DOHH2 (cell line): ENCODE measurements at regions not wholly inside any gene's neighbourhood (a gene's known extent, or its start where the extent isn't known, plus 50 kb on each side); places are given as distances from the start of the nearest gene placed in this dataset.

ENCODE experiments used
- EZH2phosphoT487 ChIP-seq: fragments of 200-600 bp; sonication (generic); IDR thresholded peaks from 2 replicates; pipeline ENCODE4 v1.6.1; 2017; ENCODE audit warnings: borderline replicate concordance, mild to moderate bottlenecking, antibody characterized with exemption, low read length, moderate library complexity, mixed read lengths
- TF ChIP-seq, protein P1 (sequence below): fragments of 200-600 bp; sonication (generic); IDR thresholded peaks from one replicate; pipeline ENCODE4 v1.5.1; 2014; ENCODE audit warnings: antibody characterized with exemption, mild to moderate bottlenecking, low read depth, low read length; ENCODE audit not compliant: poor library complexity, severe bottlenecking

DNA sequence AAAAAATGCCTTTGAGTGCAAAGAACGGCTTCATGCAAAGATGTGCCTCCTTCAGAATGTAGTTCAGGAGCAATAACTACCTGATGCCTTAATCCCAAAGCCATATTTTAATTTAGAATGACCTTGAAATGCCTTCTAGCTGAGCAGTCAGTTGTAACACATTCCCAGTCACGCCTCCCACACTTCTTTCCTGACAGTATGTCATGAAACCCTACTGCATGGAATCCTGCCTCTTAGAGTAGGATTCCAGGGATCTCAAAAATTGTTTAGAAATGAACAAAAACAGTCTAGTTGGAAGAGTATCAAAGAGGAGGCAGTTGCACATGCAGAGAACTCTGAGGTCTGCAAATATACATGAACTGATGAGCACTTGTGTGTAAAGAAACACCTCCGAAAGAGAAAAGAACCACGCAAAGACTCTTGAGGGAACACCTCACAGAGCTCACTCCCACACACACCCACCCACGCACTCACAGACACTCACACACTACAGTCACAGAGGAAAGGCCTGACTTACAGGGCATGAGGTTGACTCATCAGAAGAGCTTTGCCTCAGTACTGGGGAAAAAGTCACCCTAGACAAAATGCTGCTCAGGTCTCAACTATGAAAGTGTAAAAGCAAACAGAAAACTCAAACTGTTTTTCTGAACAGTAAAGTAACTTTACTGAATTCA lies 77.4 kb downstream of the GGTLC2 start:
- TF ChIP-seq, protein P1, sequence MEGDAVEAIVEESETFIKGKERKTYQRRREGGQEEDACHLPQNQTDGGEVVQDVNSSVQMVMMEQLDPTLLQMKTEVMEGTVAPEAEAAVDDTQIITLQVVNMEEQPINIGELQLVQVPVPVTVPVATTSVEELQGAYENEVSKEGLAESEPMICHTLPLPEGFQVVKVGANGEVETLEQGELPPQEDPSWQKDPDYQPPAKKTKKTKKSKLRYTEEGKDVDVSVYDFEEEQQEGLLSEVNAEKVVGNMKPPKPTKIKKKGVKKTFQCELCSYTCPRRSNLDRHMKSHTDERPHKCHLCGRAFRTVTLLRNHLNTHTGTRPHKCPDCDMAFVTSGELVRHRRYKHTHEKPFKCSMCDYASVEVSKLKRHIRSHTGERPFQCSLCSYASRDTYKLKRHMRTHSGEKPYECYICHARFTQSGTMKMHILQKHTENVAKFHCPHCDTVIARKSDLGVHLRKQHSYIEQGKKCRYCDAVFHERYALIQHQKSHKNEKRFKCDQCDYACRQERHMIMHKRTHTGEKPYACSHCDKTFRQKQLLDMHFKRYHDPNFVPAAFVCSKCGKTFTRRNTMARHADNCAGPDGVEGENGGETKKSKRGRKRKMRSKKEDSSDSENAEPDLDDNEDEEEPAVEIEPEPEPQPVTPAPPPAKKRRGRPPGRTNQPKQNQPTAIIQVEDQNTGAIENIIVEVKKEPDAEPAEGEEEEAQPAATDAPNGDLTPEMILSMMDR = no peak
- no peak for TF ChIP-seq EZH2phosphoT487
